ENCODE measurements at regions not wholly inside any gene's neighbourhood (a gene's known extent, or its start where the extent isn't known, plus 50 kb on each side); places are given as distances from the start of the nearest gene placed in this dataset.

DNA sequence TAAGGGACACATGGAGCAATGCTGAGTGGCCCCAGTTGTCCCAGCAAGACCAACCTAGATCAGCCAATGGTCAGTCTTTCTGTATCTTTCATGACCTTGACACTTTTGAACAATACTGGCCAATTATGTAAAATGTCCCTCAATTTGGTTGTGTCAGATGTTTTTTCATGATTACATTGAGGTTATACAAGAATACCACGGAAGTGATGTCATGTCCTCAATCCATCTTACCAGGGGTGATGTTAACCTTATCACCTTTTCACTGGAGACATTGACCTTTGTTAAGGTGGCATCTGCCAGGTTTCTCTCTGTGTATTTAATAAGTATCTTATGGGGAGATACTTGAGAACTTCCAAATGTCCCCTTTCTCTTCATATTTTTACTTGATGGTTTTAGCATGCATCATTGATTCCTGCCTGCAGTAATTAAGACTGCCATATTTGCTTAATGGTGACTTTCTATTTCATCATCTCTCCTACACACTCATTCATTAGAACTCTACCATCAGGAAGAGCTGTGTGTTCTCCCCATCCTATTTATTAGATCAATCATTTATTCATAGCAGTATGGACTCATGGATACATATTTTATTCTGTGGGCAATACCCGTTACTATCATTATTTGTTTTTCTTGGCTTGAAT lies 64.7 kb upstream of the RFLNA start:
- no peak for TF ChIP-seq CTCF (conservative IDR thresholded peaks at IDR 0.05; ENCODE audit: control insufficient read depth, insufficient read depth, low read depth, low read length)
- DNase-seq (ENCODE audit: low read depth) = no peak
- H3K4me3 ChIP-seq (ENCODE audit: control insufficient read depth, low read depth, low read length) = no peak overlapping the region

DNA sequence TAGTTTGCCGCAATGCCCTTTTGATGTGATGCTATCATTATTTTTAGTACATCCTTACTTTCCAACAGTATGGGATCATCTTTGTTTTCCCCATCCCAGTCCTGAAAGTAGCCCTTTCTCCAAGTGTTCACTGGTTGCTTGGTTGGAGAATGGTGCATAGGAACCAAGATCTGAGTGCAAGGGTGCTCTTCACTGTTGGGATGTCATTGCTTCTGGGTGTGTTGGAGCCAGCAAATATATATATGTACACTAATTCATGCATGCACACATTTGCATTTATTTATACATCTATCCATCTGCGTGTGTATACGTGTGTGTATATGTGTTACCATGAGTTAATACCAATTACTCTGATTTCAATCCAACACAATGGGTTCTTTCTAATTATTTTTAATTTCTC lies 64.1 kb upstream of the RFLNA start:
- TF ChIP-seq CTCF (conservative IDR thresholded peaks at IDR 0.05; ENCODE audit: control insufficient read depth, insufficient read depth, low read depth, low read length) = no peak
- DNase-seq (ENCODE audit: low read depth) = no peak
- H3K4me3 ChIP-seq (ENCODE audit: control insufficient read depth, low read depth, low read length) = no peak overlapping the region

DNA sequence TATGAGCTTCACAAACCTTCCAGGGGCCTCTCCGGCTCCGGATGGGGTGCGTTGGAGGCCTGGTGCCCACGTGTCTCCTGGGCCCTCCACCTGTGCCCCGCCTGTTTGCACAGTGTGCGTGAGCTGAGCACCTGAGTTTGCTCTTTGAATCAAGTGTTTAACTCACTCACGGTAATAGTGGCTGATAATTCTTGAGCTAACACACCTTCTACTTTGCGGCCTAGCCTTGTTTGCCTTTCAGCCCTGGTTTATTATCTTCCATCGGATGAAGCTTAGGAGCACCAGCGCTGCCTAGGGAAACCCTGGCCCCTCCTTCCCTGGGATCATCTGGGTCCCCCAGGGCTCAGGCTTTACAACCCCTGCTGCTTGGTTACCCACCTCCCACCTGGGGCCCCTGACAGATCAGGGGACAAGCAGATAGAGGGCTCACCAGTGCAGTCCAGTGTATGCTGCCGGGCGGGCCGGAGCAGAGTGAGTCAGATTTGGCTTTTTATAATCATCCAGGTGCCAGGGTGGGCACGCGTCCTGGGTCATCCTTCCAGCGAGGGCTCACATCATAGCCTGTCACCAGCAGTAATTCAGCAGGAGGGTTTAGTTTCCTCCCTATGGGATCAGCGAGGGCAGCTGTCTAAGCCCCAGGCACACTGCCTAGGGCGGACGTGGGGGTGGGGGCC lies 62.8 kb upstream of the RFLNA start:
- DNase-seq (ENCODE audit: low read depth) = no peak
- TF ChIP-seq CTCF (conservative IDR thresholded peaks at IDR 0.05; ENCODE audit: control insufficient read depth, insufficient read depth, low read depth, low read length) = no peak

DNA sequence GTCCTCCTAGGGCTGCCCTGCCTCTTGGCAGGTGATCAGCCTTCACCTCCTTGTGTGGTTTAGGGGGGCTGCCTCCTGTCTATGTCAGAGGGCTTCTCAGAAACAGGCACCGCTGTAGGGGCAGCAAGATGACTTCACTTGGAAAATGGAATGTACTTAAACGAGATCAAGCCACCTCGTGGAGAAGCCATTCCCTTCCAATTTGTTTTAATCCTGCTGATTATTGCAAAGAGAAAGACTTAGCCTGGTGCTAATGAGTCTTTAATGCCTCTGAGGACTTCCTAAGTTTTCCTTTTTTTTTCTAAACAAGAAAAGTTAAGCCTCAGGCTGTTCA lies 62.3 kb upstream of the RFLNA start:
- TF ChIP-seq CTCF (conservative IDR thresholded peaks at IDR 0.05; ENCODE audit: control insufficient read depth, insufficient read depth, low read depth, low read length) = no peak
- H3K4me3 ChIP-seq (ENCODE audit: control insufficient read depth, low read depth, low read length) = no peak overlapping the region
- no peak for DNase-seq (ENCODE audit: low read depth)

More for the DNA sequence above, 62.8 kb upstream of the RFLNA start:
- H3K4me3 ChIP-seq (ENCODE audit: control insufficient read depth, low read depth, low read length) = no peak overlapping the region

DNA sequence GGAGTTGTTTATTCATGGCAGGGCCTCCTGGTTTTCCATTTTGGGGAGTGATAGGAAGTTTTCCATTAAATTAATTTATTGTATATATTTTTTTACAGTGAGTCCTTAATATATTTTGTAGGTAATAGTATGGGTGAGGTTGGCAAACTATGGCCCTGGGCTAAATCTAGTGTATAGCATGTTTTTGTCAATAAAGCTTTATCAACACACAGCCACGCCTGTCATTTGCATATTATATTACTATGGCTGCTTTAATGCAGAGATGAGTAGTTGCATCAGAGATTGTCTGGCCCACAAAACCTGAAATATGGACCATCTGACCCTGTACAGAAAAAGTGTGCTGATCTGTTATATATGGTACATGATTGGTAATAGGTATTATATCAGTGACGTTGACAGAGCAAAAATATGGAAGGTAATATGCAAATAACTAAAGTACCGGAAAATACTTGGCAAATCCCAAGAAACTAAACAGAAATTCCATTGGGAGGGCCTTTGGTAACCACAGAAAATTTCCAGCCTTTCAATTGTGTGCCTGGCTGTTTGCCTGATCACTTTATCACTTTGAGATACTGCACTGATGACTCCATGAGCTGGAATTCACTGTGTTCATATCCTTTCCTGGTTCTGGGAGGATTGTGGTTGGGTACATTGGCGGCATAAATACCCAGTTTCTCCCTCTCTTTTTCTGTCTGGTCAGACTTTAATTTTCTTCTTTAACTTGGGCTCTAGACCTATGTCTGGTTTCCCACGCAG lies 61.7 kb upstream of the RFLNA start:
- TF ChIP-seq CTCF (conservative IDR thresholded peaks at IDR 0.05; ENCODE audit: control insufficient read depth, insufficient read depth, low read depth, low read length) = no peak
- DNase-seq (ENCODE audit: low read depth) = peak; percentile 62
- H3K4me3 ChIP-seq (ENCODE audit: control insufficient read depth, low read depth, low read length) = no peak overlapping the region

GRCh38 chr12:124233846-124234640 lies 60.9 kb upstream of the RFLNA start:
- TF ChIP-seq CTCF (conservative IDR thresholded peaks at IDR 0.05; ENCODE audit: control insufficient read depth, insufficient read depth, low read depth, low read length) = no peak
- DNase-seq (ENCODE audit: low read depth) = no peak
- no peak overlapping the region for H3K4me3 ChIP-seq (ENCODE audit: control insufficient read depth, low read depth, low read length)
